Brain microvascular endothelial cell (primary cell): ENCODE measurements at regions not wholly inside any gene's neighbourhood (a gene's known extent, or its start where the extent isn't known, plus 50 kb on each side); places are given as distances from the start of the nearest gene placed in this dataset.
"Not testable (repeated sequence)": the region's sequence is repeated elsewhere in the genome, so short reads cannot be mapped to it uniquely, and the experiment has no call there.

ENCODE experiments used
- DNase-seq: peaks from one replicate; pipeline ENCODE4 v3.0.0-alpha.2; 2020
- H3K27ac ChIP-seq: fragments of 250-450 bp; sonication (Bioruptor Pico); 2 replicates; pipeline ENCODE4 v1.5.1; 2020; ENCODE audit warnings: mild to moderate bottlenecking, moderate library complexity
- H3K27me3 ChIP-seq: fragments of 250-450 bp; sonication (Bioruptor Pico); replicated peaks from 2 replicates; pipeline ENCODE4 v1.5.1; 2020; ENCODE audit warnings: mild to moderate bottlenecking
- H3K36me3 ChIP-seq: fragments of 250-450 bp; sonication (Bioruptor Pico); replicated peaks from 2 replicates; pipeline ENCODE4 v1.5.1; 2020; ENCODE audit warnings: mild to moderate bottlenecking
- H3K4me3 ChIP-seq: 2 replicates; pipeline ENCODE4 v1.5.1; 2011; ENCODE audit warnings: low read depth, mild to moderate bottlenecking, control low read depth, low read length, moderate library complexity
- in situ Hi-C: cut with HindIII; loops from 2 replicates; pipeline ENCODE4 v1.10.0; 2017; ENCODE audit warnings: low sequenced_read_pairs, low pct_ligation_motif_present
- TF ChIP-seq, protein P1 (sequence below): IDR thresholded peaks from 2 replicates; pipeline ENCODE4 v1.5.1; 2011; ENCODE audit warnings: low read depth, mild to moderate bottlenecking, moderate library complexity, low read length, control low read depth, inconsistent platforms; ENCODE audit errors: missing control alignments

DNA sequence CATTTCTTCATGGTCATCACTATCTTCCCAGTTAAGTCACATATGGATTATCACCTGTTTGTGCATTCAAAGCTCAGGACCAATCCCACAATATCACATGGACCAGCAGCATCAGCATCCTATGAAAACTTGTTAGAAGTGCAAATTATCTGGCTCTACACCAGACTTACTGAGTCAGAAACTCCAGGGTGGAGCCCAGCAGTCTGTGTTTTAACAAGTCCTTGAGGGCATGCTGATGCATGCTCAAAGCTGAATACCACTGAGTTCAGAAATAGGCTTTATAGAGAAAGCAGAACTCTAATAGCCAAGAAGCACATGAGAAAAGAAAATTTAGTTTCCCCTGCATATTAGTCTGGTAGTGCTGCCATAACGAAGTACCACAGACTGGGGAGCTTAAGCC, 62.4 kb upstream of the GABRQ start:
- TF ChIP-seq, protein P1, sequence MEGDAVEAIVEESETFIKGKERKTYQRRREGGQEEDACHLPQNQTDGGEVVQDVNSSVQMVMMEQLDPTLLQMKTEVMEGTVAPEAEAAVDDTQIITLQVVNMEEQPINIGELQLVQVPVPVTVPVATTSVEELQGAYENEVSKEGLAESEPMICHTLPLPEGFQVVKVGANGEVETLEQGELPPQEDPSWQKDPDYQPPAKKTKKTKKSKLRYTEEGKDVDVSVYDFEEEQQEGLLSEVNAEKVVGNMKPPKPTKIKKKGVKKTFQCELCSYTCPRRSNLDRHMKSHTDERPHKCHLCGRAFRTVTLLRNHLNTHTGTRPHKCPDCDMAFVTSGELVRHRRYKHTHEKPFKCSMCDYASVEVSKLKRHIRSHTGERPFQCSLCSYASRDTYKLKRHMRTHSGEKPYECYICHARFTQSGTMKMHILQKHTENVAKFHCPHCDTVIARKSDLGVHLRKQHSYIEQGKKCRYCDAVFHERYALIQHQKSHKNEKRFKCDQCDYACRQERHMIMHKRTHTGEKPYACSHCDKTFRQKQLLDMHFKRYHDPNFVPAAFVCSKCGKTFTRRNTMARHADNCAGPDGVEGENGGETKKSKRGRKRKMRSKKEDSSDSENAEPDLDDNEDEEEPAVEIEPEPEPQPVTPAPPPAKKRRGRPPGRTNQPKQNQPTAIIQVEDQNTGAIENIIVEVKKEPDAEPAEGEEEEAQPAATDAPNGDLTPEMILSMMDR: no peak
- Histone ChIP-seq H3K27me3 (no peaks in the 10 kb centered on the region), H3K4me3 (no peak overlapping the region), H3K27ac (no peak overlapping the region), H3K36me3 (no peaks in the 10 kb centered on the region)
- in situ Hi-C loops: no loop called here
- no peak for DNase-seq

DNA sequence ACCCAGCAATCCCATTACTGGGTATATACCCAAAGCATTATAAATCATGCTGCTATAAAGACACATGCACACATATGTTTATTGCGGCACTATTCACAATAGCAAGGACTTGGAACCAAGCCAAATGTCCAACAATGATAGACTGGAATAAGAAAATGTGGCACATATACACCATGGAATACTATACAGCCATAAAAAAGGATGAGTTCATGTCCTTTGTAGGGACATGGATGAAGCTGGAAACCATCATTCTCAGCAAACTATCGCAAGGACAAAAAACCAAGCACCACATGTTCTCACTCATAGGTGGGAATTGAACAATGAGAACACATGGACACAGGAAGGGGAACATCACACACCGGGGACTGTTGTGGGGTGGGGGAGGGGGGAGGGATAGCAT, 50.2 kb upstream of the GABRQ start:
- H3K27ac ChIP-seq, H3K27me3 ChIP-seq, H3K36me3 ChIP-seq, DNase-seq, H3K4me3 ChIP-seq, in situ Hi-C loops: not testable (repeated sequence)
